ENCODE measurements at regions not wholly inside any gene's neighbourhood (a gene's known extent, or its start where the extent isn't known, plus 50 kb on each side); places are given as distances from the start of the nearest gene placed in this dataset.

GRCh38 chr4:141348125-141348524, 127.4 kb downstream of the ZNF330 start:
- ChIA-PET POLR2A (ENCODE audit: partially characterized antibody) (interaction anchor here (0.7 kb wide), 1 partner anchor 364 kb away, joined by 3 read pairs; no protein-coding TSS in a partner anchor), CTCF (ENCODE audit: partially characterized antibody) (interaction anchor here (0.8 to 3.2 kb wide), 5 partner anchors 14 to 355 kb away, joined by 3 to 12 read pairs (median 4); no protein-coding TSS in a partner anchor)
- Histone ChIP-seq H2AK5ac (ENCODE audit: low read depth, low read length) (no peak overlapping the region), H4K20me1 (replicated peaks in 1 of 2; ENCODE audit: control insufficient read depth in 1 of 2, insufficient read depth in 2 of 2, low read length in 2 of 2) (no peaks in the 10 kb centered on the region), H3K36me3 (ENCODE audit: control insufficient read depth in 2 of 4, insufficient read depth in 4 of 4, low read length in 3 of 4) (no peaks in the 10 kb centered on the region), H2BK15ac (ENCODE audit: low read length) (no peak overlapping the region), H3K9ac (replicated peaks in 1 of 4; ENCODE audit: extremely low read depth in 1 of 4, low read depth in 3 of 4, low read length in 3 of 4) (no peak overlapping the region), H3K4me3 (ENCODE audit: extremely low read depth in 1 of 4, insufficient read depth in 2 of 4, low read depth in 3 of 4, low read length in 4 of 4) (no peak overlapping the region), H2BK5ac (ENCODE audit: low read depth, low read length) (no peak overlapping the region), H4K8ac (ENCODE audit: extremely low read depth, insufficient read depth, low read length) (no peak overlapping the region), H3K27ac (ENCODE audit: low read depth, low read length) (no peak overlapping the region), H3K18ac (ENCODE audit: extremely low read depth, low read length) (no peak overlapping the region), H2BK120ac (replicated peaks; ENCODE audit: low read depth, low read length) (no peak overlapping the region), H2BK20ac (ENCODE audit: low read length) (no peak overlapping the region), H3K9me3 (ENCODE audit: insufficient read depth in 2 of 2, low read depth in 1 of 2, low read length in 1 of 2) (no peaks in the 10 kb centered on the region), H3K4me2 (ENCODE audit: insufficient read depth in 1 of 2, low read depth in 2 of 2, low read length in 2 of 2) (no peak overlapping the region), H3K4me1 (replicated peaks in 1 of 4; ENCODE audit: control insufficient read depth in 3 of 4, insufficient read depth in 4 of 4, low read length in 3 of 4) (peaks cover 0 to under 1% (median 0%) of the 10 kb centered on the region in 4 experiments; a peak in 1 of 7 replicates), H3K79me1 (ENCODE audit: low read depth, low read length) (no peaks in the 10 kb centered on the region), H4K91ac (replicated peaks; ENCODE audit: insufficient read length, low read length) (no peak overlapping the region), H3K23me2 (ENCODE audit: low read depth, low read length) (no peaks in the 10 kb centered on the region), H2BK12ac (ENCODE audit: low read depth, low read length) (no peak overlapping the region), H3K79me2 (ENCODE audit: control insufficient read depth in 1 of 2, insufficient read depth in 2 of 2, low read length in 2 of 2) (no peaks in the 10 kb centered on the region), H3K23ac (ENCODE audit: insufficient read length) (no peak overlapping the region), H3K56ac (replicated peaks; ENCODE audit: insufficient read length, low read depth, low read length) (no peak overlapping the region), H3K14ac (ENCODE audit: insufficient read length) (no peak overlapping the region), H3K4ac (replicated peaks; ENCODE audit: insufficient read length, low read depth, low read length) (no peak overlapping the region), H4K5ac (ENCODE audit: insufficient read length, low read depth, low read length) (no peak overlapping the region), H2AFZ (ENCODE audit: low read length) (no peak overlapping the region), H3K27me3 (replicated peaks in 1 of 4; ENCODE audit: control insufficient read depth in 3 of 4, extremely low read depth in 1 of 4, insufficient read depth in 3 of 4, low read length in 3 of 4) (no peaks in the 10 kb centered on the region)
- DNase-seq (ENCODE audit: low read depth in 1 of 2, low spot score in 2 of 2) (no peak), FAIRE-seq (no peak)
- no peak for TF ChIP-seq EZH2 (IDR thresholded peaks at IDR 0.05; ENCODE audit: low read depth, low read length, severe bottlenecking)
- TF ChIP-seq EP300 (IDR thresholded peaks at IDR 0.05; ENCODE audit: borderline replicate concordance in 1 of 2, low read depth in 2 of 2, low read length in 2 of 2) = no peak
- TF ChIP-seq CHD1 (IDR thresholded peaks at IDR 0.05; ENCODE audit: low read depth, low read length) = no peak
- TF ChIP-seq NANOG (IDR thresholded peaks at IDR 0.05; ENCODE audit: insufficient read depth, low read depth, low read length, poor library complexity, severe bottlenecking) = no peak
- TF ChIP-seq POLR2A (IDR thresholded peaks at IDR 0.05; ENCODE audit: control extremely low read depth in 1 of 2, low read depth in 2 of 2, low read length in 2 of 2) = no peak
- TF ChIP-seq CTBP2 (IDR thresholded peaks at IDR 0.05; ENCODE audit: borderline replicate concordance, insufficient read depth, insufficient read length, low read length) = no peak
- no peak for TF ChIP-seq KDM1A (IDR thresholded peaks at IDR 0.05; ENCODE audit: borderline replicate concordance, low read length)
- TF ChIP-seq ASH2L (IDR thresholded peaks at IDR 0.05; ENCODE audit: low read length) = no peak
- no peak for TF ChIP-seq SRF (IDR thresholded peaks at IDR 0.05; ENCODE audit: low read depth, low read length)
- whole genome bisulfite sequencing, 2 experiments (ENCODE audit: extremely low coverage in 1 of 2, insufficient coverage in 1 of 2, insufficient read length in 1 of 2, insufficient replicate concordance in 2 of 2, low coverage in 1 of 2, low lambda C conversion rate in 2 of 2, missing lambda C conversion rate in 1 of 2) = 88% methylated on average over 2 of the region's 2 CpGs; no CpG with 5 or more reads in 1 of the 2 experiments

Measured in H1 (cell line).